SK-N-SH treated with all-trans-retinoic acid at 6 μM for 48 hours (cell line): ENCODE measurements at regions not wholly inside any gene's neighbourhood (a gene's known extent, or its start where the extent isn't known, plus 50 kb on each side); places are given as distances from the start of the nearest gene placed in this dataset.

Source experiments
- ATAC-seq: fragments of 200-7000 bp; cut with Tn5 transposase; 3 replicates; pipeline ENCODE4 v1.9.1; 2020; ENCODE audit warnings: mild to moderate bottlenecking, moderate library complexity
- ARNTL ChIP-seq: fragments of 450-650 bp; formaldehyde crosslinking; IDR thresholded peaks from 2 replicates; pipeline ENCODE4 v1.5.0; 2020; ENCODE audit warnings: low read depth, mild to moderate bottlenecking, moderate library complexity, borderline replicate concordance
- BACH2 ChIP-seq: fragments of 250-450 bp; sonication (Bioruptor Pico); IDR thresholded peaks from 2 replicates; pipeline ENCODE4 v1.9.0; 2021; ENCODE audit warnings: mild to moderate bottlenecking, borderline replicate concordance
- CREB5 ChIP-seq: fragments of 250-450 bp; sonication (Bioruptor Pico); IDR thresholded peaks from 2 replicates; pipeline ENCODE4 v1.5.1; 2020; ENCODE audit warnings: low read depth, mild to moderate bottlenecking, moderate library complexity
- CSDC2 ChIP-seq: fragments of 250-450 bp; sonication (Bioruptor Pico); IDR thresholded peaks from 2 replicates; pipeline ENCODE4 v1.5.0; 2020; ENCODE audit warnings: mild to moderate bottlenecking, moderate library complexity
- CSRNP3 ChIP-seq: fragments of 250-450 bp; sonication (Bioruptor Pico); IDR thresholded peaks from 2 replicates; pipeline ENCODE4 v1.5.1; 2021; ENCODE audit warnings: mild to moderate bottlenecking, moderate library complexity
- ESRRG ChIP-seq: fragments of 250-450 bp; sonication (Bioruptor Pico); IDR thresholded peaks from 2 replicates; pipeline ENCODE4 v1.6.1; 2021; ENCODE audit warnings: mild to moderate bottlenecking
- ISL1 ChIP-seq: fragments of 250-450 bp; sonication (Bioruptor Pico); IDR thresholded peaks from 2 replicates; pipeline ENCODE4 v2.1.2; 2022; ENCODE audit warnings: mild to moderate bottlenecking, moderate library complexity
- OSR1 ChIP-seq: fragments of 250-450 bp; sonication (Bioruptor Pico); IDR thresholded peaks from 2 replicates; pipeline ENCODE4 v1.8.0; 2022; ENCODE audit warnings: moderate library complexity, mild to moderate bottlenecking, inconsistent platforms
- PATZ1 ChIP-seq: fragments of 250-450 bp; sonication (Bioruptor Pico); IDR thresholded peaks from 2 replicates; pipeline ENCODE4 v1.8.0; 2020; ENCODE audit warnings: mild to moderate bottlenecking, moderate library complexity, borderline replicate concordance
- POU6F1 ChIP-seq: fragments of 250-450 bp; sonication (Bioruptor Pico); IDR thresholded peaks from 2 replicates; pipeline ENCODE4 v1.8.0; 2021; ENCODE audit warnings: low read depth, mild to moderate bottlenecking, moderate library complexity, borderline replicate concordance
- PPARA ChIP-seq: fragments of 250-450 bp; sonication (Bioruptor Pico); IDR thresholded peaks from 2 replicates; pipeline ENCODE4 v1.5.0; 2020; ENCODE audit warnings: mild to moderate bottlenecking, borderline replicate concordance
- RARB ChIP-seq: fragments of 250-450 bp; sonication (Bioruptor Pico); IDR thresholded peaks from 2 replicates; pipeline ENCODE4 v1.8.0; 2021; ENCODE audit warnings: mild to moderate bottlenecking, moderate library complexity
- SNAI2 ChIP-seq: fragments of 250-450 bp; sonication (Bioruptor Pico); IDR thresholded peaks from 2 replicates; pipeline ENCODE4 v1.5.0; 2020; ENCODE audit warnings: mild to moderate bottlenecking, moderate library complexity
- TCF4 ChIP-seq: fragments of 250-450 bp; sonication (Bioruptor Pico); IDR thresholded peaks from 2 replicates; pipeline ENCODE4 v1.8.0; 2021; ENCODE audit warnings: mild to moderate bottlenecking, moderate library complexity, borderline replicate concordance
- TOX ChIP-seq: fragments of 250-450 bp; sonication (Bioruptor Pico); IDR thresholded peaks from 2 replicates; pipeline ENCODE4 v1.8.0; 2021; ENCODE audit warnings: mild to moderate bottlenecking, moderate library complexity, borderline replicate concordance
- TSHZ2 ChIP-seq: fragments of 250-450 bp; sonication (Bioruptor Pico); IDR thresholded peaks from 2 replicates; pipeline ENCODE4 v1.5.0; 2020; ENCODE audit warnings: mild to moderate bottlenecking, moderate library complexity
- ZC3H10 ChIP-seq: fragments of 250-450 bp; sonication (Bioruptor Pico); IDR thresholded peaks from 2 replicates; pipeline ENCODE4 v1.5.1; 2021; ENCODE audit warnings: mild to moderate bottlenecking, moderate library complexity
- ZFP3 ChIP-seq: fragments of 250-450 bp; sonication (Bioruptor Pico); IDR thresholded peaks from 2 replicates; pipeline ENCODE4 v1.5.0; 2020; ENCODE audit warnings: mild to moderate bottlenecking, moderate library complexity
- ZFP30 ChIP-seq: fragments of 450-650 bp; formaldehyde crosslinking; IDR thresholded peaks from 2 replicates; pipeline ENCODE4 v1.5.0; 2022; ENCODE audit warnings: mild to moderate bottlenecking, moderate library complexity
- ZNF565 ChIP-seq: fragments of 450-650 bp; formaldehyde crosslinking; conservative IDR thresholded peaks from 2 replicates; pipeline ENCODE4 v1.5.0; 2020; ENCODE audit warnings: low read depth, mild to moderate bottlenecking, moderate library complexity
- ZNF8 ChIP-seq: fragments of 450-650 bp; formaldehyde crosslinking; IDR thresholded peaks from 2 replicates; pipeline ENCODE4 v1.5.0; 2020; ENCODE audit warnings: mild to moderate bottlenecking, moderate library complexity

- ATAC-seq, result no peak
These were observed 132.6 kb upstream of the BTN3A2 start for GRCh38 chr6:26232306-26232939.

GRCh38 chr6:26232940-26233648 lies 131.9 kb upstream of the BTN3A2 start:
- ATAC-seq, result peak; percentile 32

More at GRCh38 chr6:26232306-26232939, 132.6 kb upstream of the BTN3A2 start:
- TF ChIP-seq SNAI2 (CRISPR knock-in tag) (no peak), BACH2 (CRISPR knock-in tag) (no peak), RARB (CRISPR knock-in tag) (no peak), PPARA (CRISPR knock-in tag) (no peak), ARNTL (CRISPR knock-in tag) (no peak), PATZ1 (CRISPR knock-in tag) (no peak), CSDC2 (no peak), ESRRG (CRISPR knock-in tag) (no peak), ZNF565 (CRISPR knock-in tag) (no peak), ISL1 (no peak), CSRNP3 (no peak), TCF4 (CRISPR knock-in tag) (no peak), TSHZ2 (CRISPR knock-in tag) (no peak), TOX (CRISPR knock-in tag) (no peak), POU6F1 (CRISPR knock-in tag) (no peak), ZC3H10 (CRISPR knock-in tag) (no peak), ZFP30 (no peak), ZNF8 (no peak)

More at GRCh38 chr6:26232940-26233648, 131.9 kb upstream of the BTN3A2 start:
- no peak for TF ChIP-seq ZFP30
- TF ChIP-seq POU6F1 (CRISPR knock-in tag), result no peak
- no peak for TF ChIP-seq ZFP3 (CRISPR knock-in tag)
- no peak for TF ChIP-seq OSR1 (CRISPR knock-in tag)
- TF ChIP-seq PPARA (CRISPR knock-in tag), result no peak
- no peak for TF ChIP-seq TCF4 (CRISPR knock-in tag)
- no peak for TF ChIP-seq ESRRG (CRISPR knock-in tag)
- no peak for TF ChIP-seq CREB5
- no peak for TF ChIP-seq ARNTL (CRISPR knock-in tag)
- no peak for TF ChIP-seq ISL1
